ENCODE measurements at regions not wholly inside any gene's neighbourhood (a gene's known extent, or its start where the extent isn't known, plus 50 kb on each side); places are given as distances from the start of the nearest gene placed in this dataset.

DNA sequence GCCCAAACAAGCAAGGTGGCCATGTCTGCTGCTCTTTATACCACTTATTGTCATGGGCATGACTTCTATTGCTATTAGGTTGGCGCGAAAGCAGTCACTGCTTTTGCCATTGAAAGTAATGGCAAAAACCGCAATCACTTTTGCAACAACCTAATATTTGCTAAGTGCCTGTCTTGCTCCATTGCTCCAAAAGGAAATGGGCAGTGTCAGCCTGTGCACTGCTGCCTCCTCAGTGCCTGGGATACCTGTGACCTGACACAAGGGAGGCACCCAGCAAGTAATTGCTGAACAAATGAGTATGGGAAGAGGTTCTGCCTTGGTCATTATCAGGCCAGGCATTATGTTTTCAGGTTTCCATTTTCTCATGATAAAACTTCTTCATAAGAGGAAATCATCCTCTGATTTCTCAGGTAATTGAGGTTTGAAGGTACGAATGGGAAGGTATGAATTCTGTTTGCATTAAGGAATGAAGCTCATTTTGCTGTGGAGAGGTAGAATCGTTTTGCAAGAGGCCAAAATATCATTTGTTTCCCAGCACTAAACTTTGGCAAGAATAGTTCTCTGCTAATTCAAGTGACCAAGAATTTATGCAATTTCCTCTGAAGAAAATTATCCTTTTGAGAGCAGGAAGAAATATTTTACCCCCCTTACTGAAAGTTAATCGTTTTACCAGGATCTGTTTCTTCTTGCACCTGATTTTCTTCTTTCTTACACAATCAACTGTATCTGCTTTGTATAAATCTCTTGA lies 128.4 kb upstream of the SPRY2 start:
- TF ChIP-seq, protein P1, sequence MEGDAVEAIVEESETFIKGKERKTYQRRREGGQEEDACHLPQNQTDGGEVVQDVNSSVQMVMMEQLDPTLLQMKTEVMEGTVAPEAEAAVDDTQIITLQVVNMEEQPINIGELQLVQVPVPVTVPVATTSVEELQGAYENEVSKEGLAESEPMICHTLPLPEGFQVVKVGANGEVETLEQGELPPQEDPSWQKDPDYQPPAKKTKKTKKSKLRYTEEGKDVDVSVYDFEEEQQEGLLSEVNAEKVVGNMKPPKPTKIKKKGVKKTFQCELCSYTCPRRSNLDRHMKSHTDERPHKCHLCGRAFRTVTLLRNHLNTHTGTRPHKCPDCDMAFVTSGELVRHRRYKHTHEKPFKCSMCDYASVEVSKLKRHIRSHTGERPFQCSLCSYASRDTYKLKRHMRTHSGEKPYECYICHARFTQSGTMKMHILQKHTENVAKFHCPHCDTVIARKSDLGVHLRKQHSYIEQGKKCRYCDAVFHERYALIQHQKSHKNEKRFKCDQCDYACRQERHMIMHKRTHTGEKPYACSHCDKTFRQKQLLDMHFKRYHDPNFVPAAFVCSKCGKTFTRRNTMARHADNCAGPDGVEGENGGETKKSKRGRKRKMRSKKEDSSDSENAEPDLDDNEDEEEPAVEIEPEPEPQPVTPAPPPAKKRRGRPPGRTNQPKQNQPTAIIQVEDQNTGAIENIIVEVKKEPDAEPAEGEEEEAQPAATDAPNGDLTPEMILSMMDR (tag by site-specific recombination; IDR thresholded peaks at IDR 0.05), result no peak
- TF ChIP-seq ZNF354C (tag by site-specific recombination; IDR thresholded peaks at IDR 0.05; ENCODE audit: borderline replicate concordance, low read depth), result no peak
- no peak for TF ChIP-seq ZNF776 (tag by site-specific recombination; IDR thresholded peaks at IDR 0.05; ENCODE audit: borderline replicate concordance)
- TF ChIP-seq RBAK (tag by site-specific recombination; IDR thresholded peaks at IDR 0.05), result no peak
- no peak for TF ChIP-seq ZNF391 (tag by site-specific recombination; IDR thresholded peaks at IDR 0.05; ENCODE audit: borderline replicate concordance, low read depth)
- TF ChIP-seq ZNF548 (tag by site-specific recombination; IDR thresholded peaks at IDR 0.05), result no peak
- TF ChIP-seq, protein P2, sequence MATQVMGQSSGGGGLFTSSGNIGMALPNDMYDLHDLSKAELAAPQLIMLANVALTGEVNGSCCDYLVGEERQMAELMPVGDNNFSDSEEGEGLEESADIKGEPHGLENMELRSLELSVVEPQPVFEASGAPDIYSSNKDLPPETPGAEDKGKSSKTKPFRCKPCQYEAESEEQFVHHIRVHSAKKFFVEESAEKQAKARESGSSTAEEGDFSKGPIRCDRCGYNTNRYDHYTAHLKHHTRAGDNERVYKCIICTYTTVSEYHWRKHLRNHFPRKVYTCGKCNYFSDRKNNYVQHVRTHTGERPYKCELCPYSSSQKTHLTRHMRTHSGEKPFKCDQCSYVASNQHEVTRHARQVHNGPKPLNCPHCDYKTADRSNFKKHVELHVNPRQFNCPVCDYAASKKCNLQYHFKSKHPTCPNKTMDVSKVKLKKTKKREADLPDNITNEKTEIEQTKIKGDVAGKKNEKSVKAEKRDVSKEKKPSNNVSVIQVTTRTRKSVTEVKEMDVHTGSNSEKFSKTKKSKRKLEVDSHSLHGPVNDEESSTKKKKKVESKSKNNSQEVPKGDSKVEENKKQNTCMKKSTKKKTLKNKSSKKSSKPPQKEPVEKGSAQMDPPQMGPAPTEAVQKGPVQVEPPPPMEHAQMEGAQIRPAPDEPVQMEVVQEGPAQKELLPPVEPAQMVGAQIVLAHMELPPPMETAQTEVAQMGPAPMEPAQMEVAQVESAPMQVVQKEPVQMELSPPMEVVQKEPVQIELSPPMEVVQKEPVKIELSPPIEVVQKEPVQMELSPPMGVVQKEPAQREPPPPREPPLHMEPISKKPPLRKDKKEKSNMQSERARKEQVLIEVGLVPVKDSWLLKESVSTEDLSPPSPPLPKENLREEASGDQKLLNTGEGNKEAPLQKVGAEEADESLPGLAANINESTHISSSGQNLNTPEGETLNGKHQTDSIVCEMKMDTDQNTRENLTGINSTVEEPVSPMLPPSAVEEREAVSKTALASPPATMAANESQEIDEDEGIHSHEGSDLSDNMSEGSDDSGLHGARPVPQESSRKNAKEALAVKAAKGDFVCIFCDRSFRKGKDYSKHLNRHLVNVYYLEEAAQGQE (tag by site-specific recombination; IDR thresholded peaks at IDR 0.05), result no peak
- TF ChIP-seq ZBTB1 (tag by site-specific recombination; IDR thresholded peaks at IDR 0.05), result no peak
- TF ChIP-seq MEIS1 (CRISPR knock-in tag; IDR thresholded peaks at IDR 0.05; ENCODE audit: borderline replicate concordance), result no peak
- TF ChIP-seq ZNF16 (tag by site-specific recombination; IDR thresholded peaks at IDR 0.05; ENCODE audit: low read depth), result no peak
- TF ChIP-seq, protein P3, sequence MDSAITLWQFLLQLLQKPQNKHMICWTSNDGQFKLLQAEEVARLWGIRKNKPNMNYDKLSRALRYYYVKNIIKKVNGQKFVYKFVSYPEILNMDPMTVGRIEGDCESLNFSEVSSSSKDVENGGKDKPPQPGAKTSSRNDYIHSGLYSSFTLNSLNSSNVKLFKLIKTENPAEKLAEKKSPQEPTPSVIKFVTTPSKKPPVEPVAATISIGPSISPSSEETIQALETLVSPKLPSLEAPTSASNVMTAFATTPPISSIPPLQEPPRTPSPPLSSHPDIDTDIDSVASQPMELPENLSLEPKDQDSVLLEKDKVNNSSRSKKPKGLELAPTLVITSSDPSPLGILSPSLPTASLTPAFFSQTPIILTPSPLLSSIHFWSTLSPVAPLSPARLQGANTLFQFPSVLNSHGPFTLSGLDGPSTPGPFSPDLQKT (IDR thresholded peaks at IDR 0.05; ENCODE audit: borderline replicate concordance, low read depth, low read length), result no peak
